ENCODE measurements at regions not wholly inside any gene's neighbourhood (a gene's known extent, or its start where the extent isn't known, plus 50 kb on each side); places are given as distances from the start of the nearest gene placed in this dataset.

DNA sequence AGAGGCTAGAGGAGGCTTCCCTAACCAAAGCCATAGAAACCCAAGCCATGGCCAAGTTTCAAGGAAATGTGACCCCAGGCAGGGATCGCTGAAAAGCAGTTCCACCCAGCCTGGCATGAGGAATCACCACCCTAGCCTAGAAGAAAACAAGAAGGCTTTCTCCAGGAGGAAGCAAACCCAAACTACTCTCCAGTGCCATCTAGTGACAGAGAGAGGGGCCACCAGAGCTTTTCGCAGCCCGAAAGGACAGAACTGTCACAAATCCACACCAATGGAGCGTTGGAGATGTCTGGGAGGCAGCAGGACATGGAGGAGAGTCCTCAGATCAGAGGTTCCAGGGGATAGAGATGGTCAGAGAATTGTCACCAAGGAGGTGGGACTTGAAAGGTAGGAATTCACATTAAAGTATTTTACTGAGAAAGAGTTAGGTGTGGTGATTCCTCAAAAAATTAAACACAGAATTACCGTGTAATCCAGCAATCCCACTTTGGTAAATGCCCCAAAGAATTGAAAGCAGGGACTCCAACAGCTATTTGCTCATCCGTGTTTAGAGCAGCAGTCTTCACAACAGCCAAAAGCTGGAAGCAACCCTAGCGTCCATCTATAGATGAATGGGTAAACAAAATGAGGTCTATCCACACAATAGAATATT, 67.3 kb upstream of the NUP50 start:
- DNase-seq: peak; percentile 75

DNA sequence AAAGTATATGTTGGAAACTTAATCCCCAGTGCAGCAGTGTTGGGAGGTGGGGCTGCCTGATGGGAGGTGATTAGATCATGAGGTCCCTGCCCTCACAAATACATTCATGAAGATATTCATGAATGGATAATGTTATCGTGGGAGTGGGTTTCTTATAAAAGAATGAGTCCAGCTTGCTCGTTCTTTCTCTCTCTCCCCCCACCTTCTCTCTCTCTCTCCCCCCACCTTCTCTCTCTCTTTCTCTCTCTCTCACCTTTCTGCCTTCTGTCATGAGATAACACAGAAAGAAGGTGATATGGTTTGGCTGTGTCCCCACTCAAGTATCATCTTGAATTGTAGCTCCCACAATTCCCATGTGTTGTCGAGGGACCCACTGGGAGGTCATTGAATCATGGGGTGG, 66.7 kb upstream of the NUP50 start:
- DNase-seq: no peak

DNA sequence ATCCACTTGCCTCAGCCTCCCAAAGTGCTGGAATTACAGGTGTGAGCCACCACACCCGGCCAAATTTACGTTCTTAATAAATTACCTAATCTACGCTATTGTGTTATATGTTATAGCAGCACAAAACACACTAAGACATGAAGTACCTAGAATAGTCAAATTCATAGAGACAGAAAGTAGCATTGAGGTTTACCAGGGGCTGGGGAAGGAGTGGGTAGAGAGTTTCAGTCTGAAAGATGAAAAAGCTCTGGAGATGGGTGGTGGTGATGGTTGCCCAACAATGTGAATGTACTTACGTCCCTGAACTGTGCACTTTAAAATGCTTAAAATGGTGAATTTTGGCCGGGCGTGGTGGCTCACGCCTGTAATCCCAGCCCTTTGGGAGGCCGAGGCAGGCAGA, 65.7 kb upstream of the NUP50 start:
- DNase-seq: no peak

DNA sequence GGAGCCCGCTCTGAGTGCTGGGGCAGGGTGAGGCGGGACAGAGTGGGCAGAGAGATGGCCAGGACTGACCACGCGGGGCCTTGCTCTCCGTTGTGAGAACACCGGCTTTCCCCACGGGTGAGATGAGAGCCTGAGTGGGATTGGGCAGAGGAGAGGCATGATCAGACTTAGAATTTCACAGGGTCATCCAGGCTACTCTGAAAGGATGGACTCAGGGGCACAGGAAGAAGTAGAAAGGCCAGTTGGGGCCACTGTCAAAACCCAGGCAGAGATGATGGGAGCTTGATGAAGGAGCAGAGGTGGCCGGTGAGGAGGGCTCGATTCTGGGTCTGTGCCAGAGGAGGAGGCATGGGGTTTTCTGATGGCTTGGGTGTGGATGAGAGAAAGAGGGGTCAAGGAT, 63.8 kb upstream of the NUP50 start:
- no peak for DNase-seq

DNA sequence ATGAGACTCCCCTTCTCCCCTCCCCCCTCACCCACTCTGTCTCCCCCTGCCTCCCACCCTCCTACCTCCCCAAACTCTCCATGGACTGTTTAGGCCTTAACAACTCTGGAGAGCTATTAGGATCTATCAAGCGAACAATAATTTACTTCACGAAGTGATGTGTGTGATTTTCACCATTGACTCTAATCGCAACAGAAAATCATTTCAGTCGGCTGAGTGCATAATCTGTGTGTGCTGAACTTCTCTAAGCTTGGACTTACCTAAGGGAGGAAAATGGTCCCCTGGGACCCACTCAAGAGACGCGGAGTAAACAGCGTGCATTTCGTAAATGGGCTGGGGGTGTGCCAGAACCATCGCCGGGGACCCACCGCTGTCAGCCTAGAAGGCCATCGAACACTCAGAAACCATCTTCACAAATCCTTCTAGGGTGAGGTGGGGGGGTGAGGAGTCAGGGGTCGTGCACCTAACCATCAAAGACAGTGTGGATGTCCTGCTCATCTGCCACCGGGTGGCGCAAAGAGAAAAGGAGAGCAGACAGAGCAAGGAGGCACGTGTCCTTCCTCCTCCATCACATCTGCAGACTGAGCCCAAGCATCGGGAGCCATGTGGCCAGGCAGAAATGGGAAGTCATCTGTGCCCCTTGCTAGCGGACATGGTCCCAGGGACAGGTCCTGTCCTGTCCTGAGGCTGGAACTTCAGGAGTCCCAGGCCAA, 62.1 kb upstream of the NUP50 start:
- DNase-seq: peak; percentile 77

DNA sequence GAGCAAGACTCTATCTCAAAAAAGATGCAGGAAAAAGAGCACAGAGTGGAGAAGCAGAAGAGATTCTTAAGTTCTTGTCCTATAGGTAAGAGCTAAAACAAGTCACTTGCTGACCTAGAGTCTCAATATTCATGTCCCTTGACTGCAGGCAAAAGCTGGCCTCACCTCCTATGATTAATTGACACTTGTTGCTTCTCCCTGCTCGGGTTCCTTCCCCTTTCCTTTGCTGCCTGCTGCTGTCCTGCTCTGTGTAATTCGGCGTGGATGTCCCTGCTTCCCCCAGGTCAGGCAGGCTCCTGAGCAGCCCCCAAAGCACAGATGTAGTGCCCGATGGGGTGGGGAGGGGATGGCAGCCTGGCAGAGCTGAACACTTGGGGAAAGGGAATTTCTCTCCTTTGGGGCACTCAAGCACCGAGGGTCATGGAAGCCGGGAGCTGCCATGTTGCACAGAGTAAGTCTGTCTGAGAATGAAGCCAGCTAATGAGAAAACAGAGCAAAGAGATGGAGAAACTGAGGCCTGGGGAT, 60.8 kb upstream of the NUP50 start:
- no peak for DNase-seq

DNA sequence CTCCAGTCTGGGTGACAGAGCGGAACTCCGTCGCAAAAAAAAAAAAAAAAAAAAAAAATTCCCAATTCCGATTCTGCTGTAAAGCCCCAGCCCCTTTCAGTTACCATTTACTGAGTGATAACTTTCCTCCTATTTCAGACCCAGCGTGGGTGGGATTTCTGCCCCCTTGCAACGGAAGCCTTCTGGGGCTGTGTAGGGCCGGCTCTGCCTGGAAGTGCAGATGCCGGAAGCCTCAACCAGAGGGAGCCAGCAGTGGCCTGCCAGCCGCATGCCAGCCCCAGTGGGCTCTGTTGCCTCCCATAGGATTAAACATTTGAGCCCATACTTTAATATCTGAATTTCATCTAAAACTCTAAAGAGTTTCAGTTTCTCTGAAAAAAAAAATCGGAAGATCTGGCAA, 60.0 kb upstream of the NUP50 start:
- no peak for DNase-seq

DNA sequence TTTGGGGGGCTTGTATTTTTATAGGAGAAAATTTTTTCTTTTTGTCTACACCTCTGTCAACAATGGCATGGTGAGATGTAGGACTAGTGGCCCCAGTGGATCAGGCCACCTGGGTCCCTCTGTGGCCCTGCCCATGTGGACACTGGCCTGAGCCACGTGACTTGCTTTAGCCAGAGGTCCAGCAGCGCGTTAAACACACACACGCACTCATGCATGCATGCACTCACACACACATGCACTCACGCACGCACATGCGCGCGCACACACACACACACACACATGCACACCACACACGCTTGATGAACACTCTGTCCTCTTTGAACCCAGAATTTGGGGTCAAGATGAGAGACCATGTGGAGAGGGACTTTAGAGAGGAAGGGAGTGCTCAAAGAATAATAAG, 59.4 kb upstream of the NUP50 start:
- no peak for DNase-seq

DNA sequence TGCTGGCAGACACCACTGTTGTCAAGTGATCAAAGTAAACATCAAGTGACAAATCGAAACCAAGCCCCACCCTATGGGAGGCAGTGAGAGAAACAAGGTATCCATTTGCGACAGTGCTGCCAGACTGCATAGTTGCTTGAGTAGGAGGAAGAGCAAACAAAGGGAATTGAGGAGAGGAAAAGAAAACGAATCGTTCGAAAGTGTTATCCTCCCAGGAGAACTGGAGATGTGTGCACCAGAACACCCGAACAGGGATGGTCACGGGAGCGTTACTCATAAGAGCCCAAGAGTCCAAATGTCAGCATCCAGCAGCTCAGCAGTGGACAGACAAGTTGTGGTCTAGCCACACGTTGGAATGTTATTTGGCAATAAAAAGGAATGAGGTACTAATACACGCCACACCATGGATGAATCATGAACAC, 58.4 kb upstream of the NUP50 start:
- DNase-seq: no peak

DNA sequence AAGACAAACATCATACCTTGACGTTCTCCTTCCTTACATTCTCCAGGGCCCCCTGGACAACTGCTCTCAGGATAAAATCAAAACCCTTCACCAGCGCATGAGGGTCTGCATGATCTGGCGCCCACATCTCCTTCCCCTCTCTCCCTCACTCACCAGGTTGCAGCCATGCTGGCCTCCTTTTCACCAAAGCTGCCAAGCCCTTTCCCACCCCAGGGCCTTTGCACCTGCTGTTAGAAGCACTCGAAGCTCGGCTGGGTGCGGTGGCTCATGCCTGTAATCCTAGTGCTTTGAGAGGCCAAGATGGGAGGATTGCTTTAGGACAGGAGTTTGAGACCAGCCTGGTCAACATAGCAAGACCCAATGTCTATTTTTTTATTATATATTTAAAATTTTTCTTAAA, 56.1 kb upstream of the NUP50 start:
- DNase-seq: no peak

DNA sequence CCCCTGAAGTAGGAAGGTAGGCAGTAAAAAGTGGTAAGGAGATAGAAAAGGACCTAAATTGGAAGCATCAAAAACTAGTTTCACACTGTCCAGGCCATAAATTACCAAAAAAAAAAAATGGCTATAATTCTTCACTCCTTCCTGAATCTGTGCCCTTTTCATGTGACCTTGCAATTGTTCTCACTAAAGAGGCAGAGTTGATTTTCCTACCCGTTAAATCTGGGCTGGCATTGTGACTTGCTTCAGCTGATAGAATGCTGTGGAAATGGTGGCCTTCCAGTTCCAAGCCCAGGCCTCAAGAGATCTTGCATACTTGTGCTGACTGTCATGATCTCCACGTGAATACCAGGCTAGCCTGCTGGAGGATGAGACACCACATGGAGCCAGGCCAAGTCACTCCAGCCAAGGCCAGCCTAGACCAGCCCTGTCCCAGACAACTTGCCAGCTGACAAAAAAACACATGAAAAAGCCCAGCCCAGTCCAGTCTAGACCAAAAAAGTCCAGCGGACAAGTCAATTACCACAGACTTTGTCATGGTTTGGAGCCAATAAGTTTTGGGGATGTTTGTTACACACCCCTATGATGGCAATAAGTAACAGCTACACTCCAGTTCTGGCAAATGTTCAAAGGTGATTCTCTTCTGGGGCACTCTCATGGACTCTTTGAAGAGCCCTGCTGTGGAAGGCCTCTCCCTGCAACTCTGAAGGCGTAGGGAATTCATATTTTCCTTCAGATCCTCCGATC, 51.4 kb upstream of the NUP50 start:
- no peak for DNase-seq
